ENCODE measurements at regions not wholly inside any gene's neighbourhood (a gene's known extent, or its start where the extent isn't known, plus 50 kb on each side); places are given as distances from the start of the nearest gene placed in this dataset. TPM values are rescaled to one million over a fixed set of nuclear protein-coding genes. Genes with fewer than 3 reads are reported as not detected.

GRCh38 chr21:38875694-38876492, 70.2 kb downstream of the ETS2 start (continued):
- no peak for TF ChIP-seq SKIL (IDR thresholded peaks at IDR 0.05; ENCODE audit: low read depth, poor library complexity, severe bottlenecking)

Small RNAs in the stretch of these regions (small RNA-seq; reads per million reads assigned to genes)
- gene RF00091: not detected

Data from GM12878 (cell line).